Fibroblast of the aortic adventitia (primary cell): ENCODE measurements at regions not wholly inside any gene's neighbourhood (a gene's known extent, or its start where the extent isn't known, plus 50 kb on each side); places are given as distances from the start of the nearest gene placed in this dataset.

Experiments
- DNase-seq: peaks from one replicate; pipeline ENCODE4 v3.0.0-alpha.2; 2010; ENCODE audit warnings: low read depth
- H3K4me3 ChIP-seq: 2 replicates; pipeline ENCODE4 v1.5.1; 2011; ENCODE audit warnings: low read depth, mild to moderate bottlenecking, control low read depth, low read length, moderate library complexity
- TF ChIP-seq, protein P1 (sequence below): IDR thresholded peaks from 2 replicates; pipeline ENCODE4 v1.5.1; 2011; ENCODE audit warnings: mild to moderate bottlenecking, low read length, control low read depth, inconsistent platforms; ENCODE audit not compliant: insufficient read depth

DNA sequence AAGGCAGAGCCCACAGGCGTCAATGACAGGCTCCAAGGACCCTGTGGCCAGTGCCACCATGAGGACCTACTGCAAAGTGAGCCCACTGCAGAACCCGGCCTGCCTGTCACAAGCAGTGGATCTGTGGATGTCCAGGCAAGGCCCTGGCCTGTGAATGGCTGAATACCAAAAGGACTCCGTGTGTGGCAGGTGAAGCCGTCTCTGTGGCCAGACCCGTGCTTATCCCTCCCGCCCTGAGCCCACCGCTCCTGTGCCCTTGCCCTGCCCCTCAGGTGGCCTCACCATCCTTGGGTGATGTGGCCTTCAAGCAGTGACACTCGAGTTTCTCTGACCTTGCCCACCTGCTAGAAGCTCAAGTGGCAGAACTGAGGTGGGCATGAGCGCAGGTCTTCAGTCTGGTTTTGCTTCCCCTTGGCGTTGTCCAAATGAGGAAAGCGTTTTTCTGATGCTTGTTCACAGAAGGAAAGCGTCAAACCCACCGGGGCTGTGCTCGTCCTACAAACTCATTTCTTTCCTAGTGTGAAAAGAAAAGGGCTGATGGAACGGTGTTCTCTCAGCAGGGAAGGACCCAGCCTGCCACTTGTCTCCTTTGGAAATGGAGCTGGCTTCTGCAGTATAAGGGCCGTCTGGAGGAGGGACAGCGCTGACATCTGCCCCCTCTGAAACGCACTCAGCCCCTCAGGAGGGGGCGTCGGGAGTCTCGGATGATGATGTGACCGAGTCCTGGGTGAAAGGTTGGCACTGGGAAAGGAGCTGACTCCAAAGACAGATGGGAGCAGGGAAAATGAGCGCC is 377.7 kb upstream of the IRX4 start:
- no peak overlapping the region for H3K4me3 ChIP-seq
- TF ChIP-seq, protein P1, sequence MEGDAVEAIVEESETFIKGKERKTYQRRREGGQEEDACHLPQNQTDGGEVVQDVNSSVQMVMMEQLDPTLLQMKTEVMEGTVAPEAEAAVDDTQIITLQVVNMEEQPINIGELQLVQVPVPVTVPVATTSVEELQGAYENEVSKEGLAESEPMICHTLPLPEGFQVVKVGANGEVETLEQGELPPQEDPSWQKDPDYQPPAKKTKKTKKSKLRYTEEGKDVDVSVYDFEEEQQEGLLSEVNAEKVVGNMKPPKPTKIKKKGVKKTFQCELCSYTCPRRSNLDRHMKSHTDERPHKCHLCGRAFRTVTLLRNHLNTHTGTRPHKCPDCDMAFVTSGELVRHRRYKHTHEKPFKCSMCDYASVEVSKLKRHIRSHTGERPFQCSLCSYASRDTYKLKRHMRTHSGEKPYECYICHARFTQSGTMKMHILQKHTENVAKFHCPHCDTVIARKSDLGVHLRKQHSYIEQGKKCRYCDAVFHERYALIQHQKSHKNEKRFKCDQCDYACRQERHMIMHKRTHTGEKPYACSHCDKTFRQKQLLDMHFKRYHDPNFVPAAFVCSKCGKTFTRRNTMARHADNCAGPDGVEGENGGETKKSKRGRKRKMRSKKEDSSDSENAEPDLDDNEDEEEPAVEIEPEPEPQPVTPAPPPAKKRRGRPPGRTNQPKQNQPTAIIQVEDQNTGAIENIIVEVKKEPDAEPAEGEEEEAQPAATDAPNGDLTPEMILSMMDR, result no peak
- no peak for DNase-seq

DNA sequence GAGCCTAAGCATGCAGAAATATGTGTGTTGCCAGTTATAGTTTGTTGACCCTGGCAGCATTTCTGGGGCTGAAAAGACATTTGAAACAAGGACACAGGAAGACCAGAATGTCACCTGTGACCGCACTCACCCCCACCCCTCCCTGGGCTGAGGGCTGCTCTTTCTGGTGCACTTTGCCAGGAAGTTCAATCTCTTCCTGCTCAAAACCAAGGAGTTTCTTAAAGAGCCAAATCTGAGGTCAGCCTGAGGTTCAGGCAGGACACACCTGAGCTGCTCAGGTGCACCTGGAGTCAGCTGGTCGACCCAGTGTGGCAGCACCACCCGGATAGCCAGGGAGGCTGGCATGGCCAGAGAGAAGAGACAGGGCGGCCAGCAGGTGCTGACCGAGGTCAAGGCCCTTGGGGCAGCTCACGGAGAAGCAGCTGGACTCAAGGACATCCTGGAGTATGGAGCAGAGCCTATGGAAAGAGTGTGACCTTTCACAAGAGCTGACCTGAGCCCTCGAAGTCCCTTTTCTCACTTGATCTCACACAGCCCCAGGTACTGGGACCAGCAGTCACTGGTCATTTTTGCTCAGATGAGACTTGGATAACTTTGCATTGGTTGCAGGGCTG is 376.9 kb upstream of the IRX4 start:
- no peak for DNase-seq
- H3K4me3 ChIP-seq, result no peak overlapping the region
- TF ChIP-seq, protein P1, result no peak

DNA sequence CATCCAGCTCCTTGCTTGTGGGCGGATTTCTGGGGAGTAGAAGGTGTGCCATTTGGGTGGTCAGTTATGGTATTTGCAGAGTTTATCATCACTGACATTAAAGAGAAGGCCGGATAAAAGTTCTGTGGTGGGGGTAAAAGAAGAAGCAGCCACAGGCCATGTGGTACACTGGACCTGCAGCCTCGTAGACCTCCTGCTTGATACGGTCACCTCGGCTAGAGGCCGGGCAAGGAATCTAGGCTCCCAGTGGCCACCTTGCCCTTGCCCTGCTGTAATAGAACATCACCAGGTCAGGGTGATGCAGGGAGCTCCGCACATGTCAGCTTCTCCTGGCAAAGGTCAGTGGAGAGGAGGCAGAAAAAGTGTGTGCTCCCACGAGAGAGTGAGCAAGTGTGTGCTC is 376.1 kb upstream of the IRX4 start:
- no peak overlapping the region for H3K4me3 ChIP-seq
- TF ChIP-seq, protein P1, result no peak
- no peak for DNase-seq

DNA sequence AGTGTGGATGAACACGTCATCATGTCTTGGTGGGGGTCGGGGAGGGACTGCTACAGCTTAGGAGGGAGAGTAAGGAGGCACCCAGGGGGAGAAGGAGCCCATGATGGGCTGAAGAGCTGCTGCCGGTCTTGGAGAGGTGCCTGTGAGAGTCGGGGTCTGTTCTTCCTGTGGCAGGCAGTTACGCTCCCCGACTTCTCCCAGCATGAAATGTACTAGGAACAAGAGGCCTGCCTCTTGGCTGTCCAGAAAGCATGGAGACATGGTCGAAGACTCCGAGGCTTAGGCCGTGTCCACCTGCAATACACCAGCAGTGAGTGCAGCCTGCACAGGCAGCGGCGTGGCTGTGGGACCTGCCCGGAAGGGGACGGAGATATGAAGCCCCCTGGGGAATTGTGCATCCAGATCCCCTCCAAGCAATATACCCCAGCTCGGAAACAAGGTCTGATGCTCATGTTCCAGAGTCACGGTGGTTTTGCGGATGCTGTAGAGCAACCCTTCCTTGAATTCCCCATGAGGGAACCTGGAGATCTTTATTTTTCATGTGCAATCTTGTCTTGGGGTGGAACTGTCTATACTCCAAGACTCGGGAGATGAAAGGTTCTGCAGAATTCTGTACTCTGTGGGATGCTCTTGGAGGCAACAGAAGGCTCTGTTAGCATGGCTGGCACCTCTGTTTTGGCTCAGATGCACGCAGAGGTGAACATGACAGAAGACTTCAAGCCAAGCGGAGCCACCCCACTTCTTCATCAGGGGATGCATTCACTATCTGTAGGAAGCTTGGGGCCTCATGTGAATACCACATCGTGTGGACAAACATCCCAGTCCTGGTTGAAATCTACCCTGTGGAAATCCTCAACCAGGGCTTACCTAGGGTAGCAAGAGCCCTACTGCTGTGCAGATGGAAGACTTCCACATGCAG is 374.9 kb upstream of the IRX4 start:
- TF ChIP-seq, protein P1, result no peak
- DNase-seq, result no peak
- no peak overlapping the region for H3K4me3 ChIP-seq

DNA sequence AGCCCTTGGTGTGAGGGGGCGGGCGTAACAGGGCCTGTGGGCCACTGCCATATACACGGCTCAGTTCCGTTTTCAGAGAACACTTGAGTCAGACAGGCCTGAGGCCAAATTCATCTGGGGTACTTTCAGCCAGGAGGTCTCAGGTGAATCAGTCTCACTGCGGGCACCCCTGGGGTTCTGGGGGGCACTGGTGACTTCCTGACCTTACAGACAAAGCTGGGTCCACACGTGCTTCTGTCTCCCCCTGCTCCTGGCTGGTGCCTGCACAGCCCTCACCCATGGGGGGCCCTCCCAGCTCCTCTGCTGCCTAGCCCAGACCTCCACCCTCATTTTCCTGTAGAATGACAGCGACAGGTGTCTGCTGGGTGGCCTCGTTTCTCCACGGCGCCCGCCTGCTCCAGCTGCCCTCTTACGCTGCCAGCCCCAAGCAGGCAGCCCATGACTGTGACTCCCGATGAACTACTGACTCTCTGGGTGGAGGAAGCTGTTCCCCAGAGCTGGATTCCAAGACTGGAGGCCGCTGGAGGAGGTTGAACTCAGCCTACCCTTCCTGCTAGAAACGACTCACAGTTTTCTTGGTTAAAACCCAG is 374.1 kb upstream of the IRX4 start:
- H3K4me3 ChIP-seq, result no peak overlapping the region
- DNase-seq, result no peak
- TF ChIP-seq, protein P1, result no peak

DNA sequence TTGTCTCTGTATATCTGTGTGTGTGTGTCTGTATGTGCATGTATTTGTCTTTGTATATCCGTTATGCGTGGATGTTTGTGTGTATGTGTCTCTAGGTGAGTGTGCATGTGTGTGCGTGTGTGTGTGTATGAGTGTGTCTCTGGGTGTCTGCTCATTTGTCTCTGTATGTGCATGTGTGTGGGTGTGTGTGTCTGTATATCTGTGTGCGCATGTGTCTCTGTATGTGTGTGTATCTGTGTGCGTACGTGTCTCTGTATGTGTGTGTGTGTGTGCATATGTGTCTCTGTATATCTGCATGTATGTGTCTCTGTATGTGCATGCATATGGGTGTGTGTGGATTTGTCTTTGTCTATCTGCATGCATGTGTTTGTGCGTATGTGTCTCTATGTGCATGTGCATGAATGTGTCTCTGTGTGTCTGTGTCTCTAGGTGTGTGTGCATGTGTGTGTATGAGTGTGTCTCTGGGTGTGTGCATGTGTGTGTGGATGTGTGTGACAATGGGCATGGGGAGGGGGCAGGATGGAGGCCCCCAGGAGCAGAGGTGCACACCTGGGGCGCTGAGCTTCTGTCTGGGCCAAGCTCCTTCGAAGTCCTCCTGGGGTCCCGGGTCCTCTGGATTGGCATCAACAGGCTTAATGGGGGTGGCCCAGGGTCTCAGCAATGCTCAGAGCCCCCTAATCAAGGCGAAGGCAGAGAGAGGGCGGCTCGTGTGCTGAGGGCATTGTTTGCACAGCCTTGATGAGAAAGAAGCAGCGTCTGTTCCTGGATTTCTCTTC is 373.4 kb upstream of the IRX4 start:
- DNase-seq, result no peak
- TF ChIP-seq, protein P1, result no peak
- no peak overlapping the region for H3K4me3 ChIP-seq
